CD4-positive, alpha-beta memory T cell (primary cell): ENCODE measurements at regions not wholly inside any gene's neighbourhood (a gene's known extent, or its start where the extent isn't known, plus 50 kb on each side); places are given as distances from the start of the nearest gene placed in this dataset.

ENCODE experiments used
- CTCF ChIA-PET: fragments of 350-600 bp; sonication (Branson Sonifier 250); formaldehyde crosslinking; loops from one replicate; lab custom pipeline; 2021; ENCODE audit warnings: inconsistent platforms; ENCODE audit not compliant: partially characterized antibody; lab: Charles Lee
- POLR2A ChIA-PET: fragments of 350-600 bp; sonication (Branson Sonifier 250); formaldehyde crosslinking; loops from one replicate; lab custom pipeline; 2021; ENCODE audit not compliant: partially characterized antibody; lab: Charles Lee
- DNase-seq, 5 donors: peaks; one replicate each; pipeline versions ENCODE4 v3.0.0 to v3.0.0-alpha.2; 2020 to 2022; ENCODE audit warnings: mixed read lengths in 1 of 5
- H3K27ac ChIP-seq: one replicate; pipeline ENCODE4 v1.7.0; 2013; ENCODE audit warnings: low read depth, low read length
- H3K27me3 ChIP-seq: 2 replicates; pipeline ENCODE4 v1.7.0; 2013; ENCODE audit warnings: mild to moderate bottlenecking, low read length, moderate library complexity; ENCODE audit not compliant: insufficient read depth
- H3K36me3 ChIP-seq: 2 replicates; pipeline ENCODE4 v1.7.0; 2013; ENCODE audit warnings: mild to moderate bottlenecking, low read length, moderate library complexity; ENCODE audit not compliant: insufficient read depth
- H3K4me1 ChIP-seq: 2 replicates; pipeline ENCODE4 v1.7.0; 2013; ENCODE audit warnings: mild to moderate bottlenecking, low read length, moderate library complexity; ENCODE audit not compliant: insufficient read depth
- H3K4me3 ChIP-seq, 2 donors: one replicate each; pipeline ENCODE4 v1.7.0; 2013; ENCODE audit warnings: low read length in 2 of 2, mild to moderate bottlenecking in 1 of 2
- H3K9me3 ChIP-seq, 2 donors: one replicate each; pipeline ENCODE4 v1.7.0; 2013; ENCODE audit warnings: low read length in 2 of 2, control low read depth in 1 of 2; ENCODE audit not compliant: control insufficient read depth in 1 of 2
- H3K27ac Mint-ChIP-seq, 7 donors: one replicate each; pipeline ENCODE4 v1.8.0; 2020 to 2021; ENCODE audit warnings: mixed read lengths in 7 of 7, mild to moderate bottlenecking in 6 of 7, inconsistent platforms in 3 of 7, moderate library complexity in 3 of 7
- H3K27me3 Mint-ChIP-seq, 2 donors: one replicate each; pipeline ENCODE4 v1.8.0; 2020 to 2021; ENCODE audit warnings: mixed read lengths in 2 of 2
- H3K36me3 Mint-ChIP-seq, 2 donors: one replicate each; pipeline ENCODE4 v1.8.0; 2020 to 2021; ENCODE audit warnings: mixed read lengths in 2 of 2, inconsistent platforms in 1 of 2, mild to moderate bottlenecking in 1 of 2
- H3K4me1 Mint-ChIP-seq, 4 donors: one replicate each; pipeline ENCODE4 v1.8.0; 2020 to 2021; ENCODE audit warnings: mixed read lengths in 4 of 4, mild to moderate bottlenecking in 1 of 4
- H3K4me3 Mint-ChIP-seq, 8 donors: one replicate each; pipeline ENCODE4 v1.8.0; 2020 to 2021; ENCODE audit warnings: mixed read lengths in 8 of 8, mild to moderate bottlenecking in 7 of 8, moderate library complexity in 6 of 8, inconsistent platforms in 3 of 8
- H3K9me3 Mint-ChIP-seq, 8 donors: one replicate each; pipeline ENCODE4 v1.8.0; 2020 to 2021; ENCODE audit warnings: mixed read lengths in 8 of 8, mild to moderate bottlenecking in 5 of 8, inconsistent platforms in 3 of 8, moderate library complexity in 1 of 8
- intact Hi-C: fragments of 100-400 bp; cut with micrococcal nuclease; formaldehyde crosslinking; loops from one replicate; pipeline ENCODE4 v1.15.1; 2023

DNA sequence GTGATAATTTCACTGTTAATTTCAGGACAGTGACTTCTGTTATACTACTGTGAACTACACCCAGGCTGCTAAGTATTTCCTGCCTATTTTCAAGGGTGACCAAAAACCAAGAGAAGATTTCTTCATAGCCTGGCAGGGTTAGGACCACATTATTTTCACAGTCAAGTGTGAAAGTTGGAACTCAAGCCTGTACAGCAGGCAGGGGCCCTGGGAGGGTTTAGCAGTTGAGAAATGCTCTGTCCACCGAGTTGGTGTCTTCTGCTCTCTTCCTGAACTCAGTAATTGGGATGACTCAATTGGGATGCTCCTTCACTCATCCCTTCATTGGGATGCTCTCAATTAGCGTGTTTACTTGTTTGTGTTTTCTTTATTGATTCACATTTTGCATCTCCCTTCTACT is 347.3 kb upstream of the CDH11 start:
- Histone ChIP-seq H3K36me3 (no peaks in the 10 kb centered on the region), H3K27me3 (no peaks in the 10 kb centered on the region), H3K4me3 (no peak overlapping the region), H3K4me1 (no peaks in the 10 kb centered on the region), H3K27ac (no peak overlapping the region), H3K9me3 (no peaks in the 10 kb centered on the region)
- Mint-ChIP-seq H3K4me1 (no peaks in the 10 kb centered on the region), H3K27me3 (no peaks in the 10 kb centered on the region), H3K4me3 (no peak overlapping the region), H3K27ac (no peak overlapping the region), H3K9me3 (peaks cover 0 to 19% (median 5%) of the 10 kb centered on the region in 8 donors), H3K36me3 (no peaks in the 10 kb centered on the region)
- ChIA-PET CTCF (no interaction called here), POLR2A (no interaction called here)
- DNase-seq = no peak
- intact Hi-C loops = no loop called here

DNA sequence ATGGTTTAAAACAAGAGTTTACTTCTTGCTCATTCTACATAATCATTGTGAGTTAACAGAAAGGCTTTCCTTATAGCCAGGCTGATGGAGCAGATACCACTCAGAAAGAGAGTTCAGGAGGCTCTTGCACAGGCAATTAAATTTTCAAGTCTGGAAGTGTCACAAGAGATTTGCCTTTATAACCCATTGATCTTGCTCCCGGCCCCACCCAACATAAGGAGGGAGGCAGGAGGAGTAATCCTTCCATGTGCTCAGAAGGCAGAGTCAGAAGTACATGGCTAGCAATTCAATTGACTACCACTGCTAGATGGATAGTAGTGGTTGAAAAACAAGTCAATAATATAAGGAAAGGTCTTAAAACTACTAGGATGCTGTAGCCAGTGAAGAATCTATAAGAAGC is 346.3 kb upstream of the CDH11 start:
- intact Hi-C loops = no loop called here

DNA sequence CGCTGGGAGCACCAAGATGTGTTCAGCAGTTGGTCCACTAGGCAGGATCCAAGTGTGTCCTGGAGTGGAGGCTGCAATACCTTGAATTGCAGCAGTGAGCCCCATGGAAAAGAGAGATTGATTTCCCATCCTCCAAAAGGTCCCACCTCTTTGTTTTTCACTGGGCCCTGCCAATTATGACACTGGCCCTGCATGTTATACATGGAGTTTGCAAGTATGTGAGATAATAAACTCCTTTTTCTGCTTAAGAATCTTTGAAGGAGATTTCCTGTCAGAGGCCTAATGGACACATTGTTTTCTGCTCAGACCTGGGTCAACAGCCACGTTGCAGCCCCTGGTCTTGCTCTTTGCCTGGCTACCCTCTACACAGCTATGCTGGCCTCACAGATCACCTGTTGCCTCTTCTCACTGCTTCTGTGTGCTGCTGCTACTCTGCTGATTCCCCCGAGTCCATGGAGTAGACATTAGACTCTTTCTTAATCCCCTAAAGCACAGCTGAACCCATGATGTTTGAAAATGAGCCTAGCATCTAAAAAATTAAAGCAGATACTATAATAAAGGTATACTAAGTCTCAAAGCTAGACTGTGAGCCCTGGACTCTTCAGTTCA is 341.9 kb upstream of the CDH11 start:
- no peak overlapping the region for H3K27ac Mint-ChIP-seq
- H3K4me1 ChIP-seq = no peaks in the 10 kb centered on the region
- POLR2A ChIA-PET = no interaction called here
- no peak for DNase-seq
- CTCF ChIA-PET = no interaction called here
- H3K4me3 Mint-ChIP-seq = no peak overlapping the region
- no peaks in the 10 kb centered on the region for H3K36me3 Mint-ChIP-seq
- intact Hi-C loops = no loop called here
- H3K9me3 ChIP-seq = no peaks in the 10 kb centered on the region
- no peaks in the 10 kb centered on the region for H3K27me3 Mint-ChIP-seq
- H3K36me3 ChIP-seq = no peaks in the 10 kb centered on the region
- H3K27me3 ChIP-seq = no peaks in the 10 kb centered on the region
- no peak overlapping the region for H3K4me3 ChIP-seq
- no peak overlapping the region for H3K27ac ChIP-seq
- no peaks in the 10 kb centered on the region for H3K4me1 Mint-ChIP-seq
- peaks cover 0 to 16% (median 7%) of the 10 kb centered on the region in 8 donors for H3K9me3 Mint-ChIP-seq

More for the DNA sequence above, 346.3 kb upstream of the CDH11 start:
- Histone ChIP-seq H3K27me3 (no peaks in the 10 kb centered on the region), H3K4me1 (no peaks in the 10 kb centered on the region), H3K9me3 (no peaks in the 10 kb centered on the region), H3K36me3 (no peaks in the 10 kb centered on the region), H3K4me3 (no peak overlapping the region), H3K27ac (no peak overlapping the region)
- H3K9me3 Mint-ChIP-seq = peaks cover 0 to 9% (median 5%) of the 10 kb centered on the region in 8 donors
- no peaks in the 10 kb centered on the region for H3K36me3 Mint-ChIP-seq
- no peak for DNase-seq
- no peak overlapping the region for H3K4me3 Mint-ChIP-seq
- H3K27me3 Mint-ChIP-seq = no peaks in the 10 kb centered on the region
- no peaks in the 10 kb centered on the region for H3K4me1 Mint-ChIP-seq
- CTCF ChIA-PET = no interaction called here
- no peak overlapping the region for H3K27ac Mint-ChIP-seq
- POLR2A ChIA-PET = no interaction called here

DNA sequence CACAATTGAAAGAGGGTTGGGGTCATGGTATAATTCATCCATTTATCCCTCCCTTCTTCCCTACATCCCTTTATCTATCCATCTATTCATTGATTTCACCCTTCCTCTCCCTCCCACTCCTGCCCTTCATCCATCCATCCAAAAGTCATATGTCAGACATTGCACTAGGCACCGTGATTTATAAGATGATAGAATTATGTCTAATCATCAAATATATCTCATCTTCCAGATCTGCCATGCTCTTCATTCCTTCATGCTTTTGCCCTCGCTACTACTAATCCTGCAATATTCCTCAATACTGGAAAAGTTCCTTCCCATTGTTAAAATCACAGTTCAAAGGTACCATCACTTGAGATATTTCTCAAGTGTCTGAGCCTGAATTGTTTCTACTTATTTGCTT is 335.2 kb upstream of the CDH11 start:
- ChIA-PET POLR2A (no interaction called here), CTCF (no interaction called here)
- no peak for DNase-seq
- Mint-ChIP-seq H3K27me3 (no peaks in the 10 kb centered on the region), H3K36me3 (no peaks in the 10 kb centered on the region), H3K9me3 (peaks cover 0 to 12% (median 7%) of the 10 kb centered on the region in 8 donors), H3K4me3 (no peak overlapping the region), H3K4me1 (no peaks in the 10 kb centered on the region), H3K27ac (no peak overlapping the region)
- intact Hi-C loops = no loop called here
- Histone ChIP-seq H3K27ac (no peak overlapping the region), H3K27me3 (no peaks in the 10 kb centered on the region), H3K4me3 (no peak overlapping the region), H3K9me3 (no peaks in the 10 kb centered on the region), H3K4me1 (no peaks in the 10 kb centered on the region), H3K36me3 (no peaks in the 10 kb centered on the region)

DNA sequence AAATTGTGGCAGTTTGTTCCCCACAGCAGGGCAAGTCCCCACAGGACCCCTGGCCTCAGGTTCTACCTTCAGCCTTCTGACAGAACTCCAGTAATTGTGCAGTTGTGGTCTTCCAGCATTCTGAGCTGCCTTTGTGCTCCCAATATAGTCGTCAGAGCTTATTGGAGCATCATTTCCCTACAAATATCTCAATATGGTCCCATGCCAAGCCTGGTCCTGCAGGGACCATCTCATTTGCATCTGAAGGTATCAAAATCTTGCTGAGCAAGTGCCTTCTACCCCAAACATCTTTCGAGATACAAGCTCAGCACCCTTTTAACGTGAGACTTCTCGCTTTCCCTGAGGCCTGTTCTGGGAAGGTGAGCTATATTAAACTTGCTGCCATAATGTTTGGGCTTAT is 333.9 kb upstream of the CDH11 start:
- no peak overlapping the region for H3K27ac Mint-ChIP-seq
- no peaks in the 10 kb centered on the region for H3K36me3 Mint-ChIP-seq
- H3K9me3 Mint-ChIP-seq = peaks cover 2 to 12% (median 9%) of the 10 kb centered on the region in 8 donors
- no peaks in the 10 kb centered on the region for H3K27me3 ChIP-seq
- no peak overlapping the region for H3K4me3 Mint-ChIP-seq
- CTCF ChIA-PET = no interaction called here
- no peaks in the 10 kb centered on the region for H3K9me3 ChIP-seq
- intact Hi-C loops = no loop called here
- H3K27me3 Mint-ChIP-seq = no peaks in the 10 kb centered on the region
- POLR2A ChIA-PET = no interaction called here
- no peaks in the 10 kb centered on the region for H3K36me3 ChIP-seq
- no peaks in the 10 kb centered on the region for H3K4me1 Mint-ChIP-seq
- no peaks in the 10 kb centered on the region for H3K4me1 ChIP-seq
- no peak overlapping the region for H3K27ac ChIP-seq
- no peak for DNase-seq
- H3K4me3 ChIP-seq = no peak overlapping the region

DNA sequence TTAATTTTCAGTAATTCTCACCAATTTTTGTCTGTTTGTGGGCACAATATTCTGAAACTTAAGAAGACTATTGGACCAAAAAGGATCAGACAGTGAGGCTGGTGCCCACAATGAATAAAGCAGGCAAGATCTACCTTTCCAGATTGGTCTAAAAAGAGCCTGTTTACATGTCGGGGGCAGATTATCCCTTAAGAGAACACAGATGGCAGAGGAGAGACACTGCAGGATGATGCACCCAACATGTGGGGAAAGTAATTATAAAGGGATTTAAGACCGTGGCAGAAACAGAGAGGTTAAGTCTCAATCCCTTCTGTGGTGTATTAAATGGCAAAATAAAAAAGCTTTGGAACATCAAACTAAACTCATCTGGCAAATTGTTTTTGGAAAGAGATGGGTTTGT is 331.8 kb upstream of the CDH11 start:
- no peaks in the 10 kb centered on the region for H3K4me1 Mint-ChIP-seq
- H3K27ac ChIP-seq = no peak overlapping the region
- H3K4me1 ChIP-seq = no peaks in the 10 kb centered on the region
- no peak overlapping the region for H3K27ac Mint-ChIP-seq
- DNase-seq = no peak
- CTCF ChIA-PET = no interaction called here
- no peaks in the 10 kb centered on the region for H3K9me3 ChIP-seq
- no peak overlapping the region for H3K4me3 ChIP-seq
- H3K9me3 Mint-ChIP-seq = peaks cover 2 to 13% (median 11%) of the 10 kb centered on the region in 8 donors
- no peaks in the 10 kb centered on the region for H3K27me3 ChIP-seq
- POLR2A ChIA-PET = no interaction called here
- H3K36me3 Mint-ChIP-seq = no peaks in the 10 kb centered on the region
- intact Hi-C loops = no loop called here
- H3K36me3 ChIP-seq = no peaks in the 10 kb centered on the region
- no peak overlapping the region for H3K4me3 Mint-ChIP-seq
- H3K27me3 Mint-ChIP-seq = no peaks in the 10 kb centered on the region

DNA sequence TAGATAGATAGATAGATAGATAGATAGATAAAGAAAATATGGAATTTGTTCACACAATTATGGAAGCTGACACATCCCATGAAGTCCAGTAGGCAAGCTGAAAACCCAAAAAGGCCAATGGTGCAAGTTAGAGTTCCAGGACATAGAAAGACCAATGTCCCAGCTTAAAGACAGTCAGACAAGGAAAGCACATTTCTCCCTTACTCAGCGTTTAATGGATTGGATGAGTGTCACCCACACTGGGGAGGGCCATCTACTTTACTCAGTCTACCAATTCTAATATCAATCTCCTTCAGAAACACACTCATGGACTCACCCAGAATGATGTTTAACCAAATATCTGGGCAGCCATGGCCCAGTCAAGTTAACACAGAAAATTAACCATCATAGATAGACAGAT is 327.7 kb upstream of the CDH11 start:
- no peaks in the 10 kb centered on the region for H3K27me3 ChIP-seq
- no peaks in the 10 kb centered on the region for H3K4me1 Mint-ChIP-seq
- CTCF ChIA-PET = no interaction called here
- no peaks in the 10 kb centered on the region for H3K36me3 ChIP-seq
- intact Hi-C loops = no loop called here
- no peaks in the 10 kb centered on the region for H3K27me3 Mint-ChIP-seq
- H3K9me3 ChIP-seq = no peaks in the 10 kb centered on the region
- H3K9me3 Mint-ChIP-seq = peaks cover 6 to 36% (median 20%) of the 10 kb centered on the region in 8 donors
- no peak overlapping the region for H3K4me3 Mint-ChIP-seq
- H3K27ac Mint-ChIP-seq = no peak overlapping the region
- POLR2A ChIA-PET = no interaction called here
- no peak overlapping the region for H3K4me3 ChIP-seq
- no peaks in the 10 kb centered on the region for H3K4me1 ChIP-seq
- no peaks in the 10 kb centered on the region for H3K36me3 Mint-ChIP-seq
- H3K27ac ChIP-seq = no peak overlapping the region
- DNase-seq = no peak

DNA sequence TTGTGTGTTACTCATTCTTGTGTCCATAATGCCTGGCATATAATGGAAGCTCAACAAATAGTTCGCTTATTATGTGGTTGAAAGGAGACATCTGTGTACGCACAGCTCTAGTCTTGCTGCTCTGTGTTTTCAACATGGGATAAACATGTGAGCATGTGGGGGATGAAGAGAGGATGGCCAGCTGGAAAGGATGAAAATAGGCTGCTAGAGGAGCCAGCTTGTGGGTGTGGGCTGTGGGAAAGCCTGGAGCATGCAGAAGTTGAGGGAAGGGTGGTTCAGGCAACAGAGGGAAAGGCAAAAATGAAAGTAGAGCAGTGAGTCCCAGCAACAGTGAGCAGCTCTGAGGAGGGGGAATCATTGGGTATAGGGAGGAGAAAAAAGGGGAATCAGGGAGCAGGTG is 324.6 kb upstream of the CDH11 start:
- Mint-ChIP-seq H3K4me1 (no peaks in the 10 kb centered on the region), H3K4me3 (no peak overlapping the region), H3K9me3 (peaks cover 5 to 37% (median 22%) of the 10 kb centered on the region in 8 donors), H3K36me3 (no peaks in the 10 kb centered on the region), H3K27ac (no peak overlapping the region), H3K27me3 (no peaks in the 10 kb centered on the region)
- H3K27me3 ChIP-seq = no peaks in the 10 kb centered on the region
- H3K4me3 ChIP-seq = no peak overlapping the region
- intact Hi-C loops = no loop called here
- POLR2A ChIA-PET = no interaction called here
- H3K4me1 ChIP-seq = no peaks in the 10 kb centered on the region
- H3K27ac ChIP-seq = no peak overlapping the region
- H3K9me3 ChIP-seq = no peaks in the 10 kb centered on the region
- no peaks in the 10 kb centered on the region for H3K36me3 ChIP-seq
- CTCF ChIA-PET = no interaction called here
- no peak for DNase-seq
